ENCODE measurements at regions not wholly inside any gene's neighbourhood (a gene's known extent, or its start where the extent isn't known, plus 50 kb on each side); places are given as distances from the start of the nearest gene placed in this dataset.

- Histone ChIP-seq H3K4me3 (ENCODE audit: control insufficient read depth in 2 of 3, extremely low read depth in 1 of 3, insufficient read depth in 2 of 3, low read depth in 1 of 3, low read length in 3 of 3) (no peak overlapping the region), H2AFZ (ENCODE audit: control insufficient read depth, low read length) (no peak overlapping the region), H3K27me3 (ENCODE audit: control insufficient read depth, extremely low read depth, insufficient read depth, low read length) (no peaks in the 10 kb centered on the region), H3K4me2 (ENCODE audit: control insufficient read depth, extremely low read depth, insufficient read depth, low read depth, low read length) (no peak overlapping the region), H3K9me3 (ENCODE audit: control insufficient read depth, low read depth, low read length) (peaks cover 20% of the 10 kb centered on the region), H3K36me3 (ENCODE audit: control insufficient read depth in 2 of 2, extremely low read depth in 1 of 2, insufficient read depth in 2 of 2, low read length in 2 of 2) (no peaks in the 10 kb centered on the region), H3K9ac (ENCODE audit: control insufficient read depth, extremely low read depth, insufficient read depth, low read length) (no peak overlapping the region), H3K4me1 (ENCODE audit: control insufficient read depth, extremely low read depth, insufficient read depth, low read length) (no peaks in the 10 kb centered on the region), H3K79me2 (ENCODE audit: control insufficient read depth, insufficient read depth, low read length) (no peaks in the 10 kb centered on the region), H4K20me1 (ENCODE audit: control insufficient read depth, extremely low read depth, insufficient read depth, low read length) (no peaks in the 10 kb centered on the region), H3K27ac (ENCODE audit: control insufficient read depth, insufficient read depth, low read length) (no peak overlapping the region), H3K9me1 (ENCODE audit: control insufficient read depth, extremely low read depth, insufficient read depth, low read length) (no peaks in the 10 kb centered on the region)
- FAIRE-seq = no peak
- DNase-seq (ENCODE audit: low read depth, low spot score) = no peak
- TF ChIP-seq CTCF (optimal IDR thresholded peaks at IDR 0.05 in 1 of 3, IDR thresholded peaks at IDR 0.05 in 1 of 3, conservative IDR thresholded peaks at IDR 0.05 in 1 of 3; ENCODE audit: extremely low read depth in 1 of 3, insufficient read depth in 2 of 3, low read length in 3 of 3) (no peak), EZH2 (IDR thresholded peaks at IDR 0.05; ENCODE audit: low read length) (no peak)
- dilution Hi-C loops (cut with MboI; ENCODE audit: extremely low pct_ligation_motif_present, low sequenced_read_pairs) = no loop called here
Observed at GRCh38 chr18:78738076-78738690, 241.4 kb upstream of the SALL3 start.

DNA sequence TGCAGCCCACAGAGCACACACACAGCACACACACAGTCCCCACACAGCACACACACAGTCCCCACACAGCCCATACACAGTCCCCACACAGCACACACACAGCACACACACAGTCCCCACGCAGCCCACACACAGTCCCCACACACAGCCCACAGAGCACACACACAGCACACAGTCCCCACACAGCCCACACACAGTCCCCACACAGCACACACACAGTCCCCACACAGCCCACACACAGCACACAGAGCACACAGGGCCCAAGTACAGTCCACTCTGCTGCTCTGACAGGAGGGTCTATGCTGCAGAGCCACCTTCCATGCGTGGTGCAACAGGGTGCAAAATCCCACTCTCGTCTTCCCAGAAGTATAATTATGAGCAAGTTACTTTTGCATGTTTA lies 240.5 kb upstream of the SALL3 start:
- H3K27me3 ChIP-seq (ENCODE audit: control insufficient read depth, extremely low read depth, insufficient read depth, low read length) = no peaks in the 10 kb centered on the region
- TF ChIP-seq EZH2 (IDR thresholded peaks at IDR 0.05; ENCODE audit: low read length) (no peak), CTCF (optimal IDR thresholded peaks at IDR 0.05 in 1 of 3, IDR thresholded peaks at IDR 0.05 in 1 of 3, conservative IDR thresholded peaks at IDR 0.05 in 1 of 3; ENCODE audit: extremely low read depth in 1 of 3, insufficient read depth in 2 of 3, low read length in 3 of 3) (no peak)
- dilution Hi-C loops (cut with MboI; ENCODE audit: extremely low pct_ligation_motif_present, low sequenced_read_pairs) = no loop called here

More for the DNA sequence above, 240.5 kb upstream of the SALL3 start:
- H2AFZ ChIP-seq (ENCODE audit: control insufficient read depth, low read length) = no peak overlapping the region
- peaks cover 20% of the 10 kb centered on the region for H3K9me3 ChIP-seq (ENCODE audit: control insufficient read depth, low read depth, low read length)
- H3K9ac ChIP-seq (ENCODE audit: control insufficient read depth, extremely low read depth, insufficient read depth, low read length) = no peak overlapping the region
- H3K36me3 ChIP-seq (ENCODE audit: control insufficient read depth in 2 of 2, extremely low read depth in 1 of 2, insufficient read depth in 2 of 2, low read length in 2 of 2) = no peaks in the 10 kb centered on the region
- H3K4me1 ChIP-seq (ENCODE audit: control insufficient read depth, extremely low read depth, insufficient read depth, low read length) = no peaks in the 10 kb centered on the region
- no peak overlapping the region for H3K4me2 ChIP-seq (ENCODE audit: control insufficient read depth, extremely low read depth, insufficient read depth, low read depth, low read length)
- H3K79me2 ChIP-seq (ENCODE audit: control insufficient read depth, insufficient read depth, low read length) = no peaks in the 10 kb centered on the region
- no peak overlapping the region for H3K27ac ChIP-seq (ENCODE audit: control insufficient read depth, insufficient read depth, low read length)
- no peak overlapping the region for H3K4me3 ChIP-seq (ENCODE audit: control insufficient read depth in 2 of 3, extremely low read depth in 1 of 3, insufficient read depth in 2 of 3, low read depth in 1 of 3, low read length in 3 of 3)
- H3K9me1 ChIP-seq (ENCODE audit: control insufficient read depth, extremely low read depth, insufficient read depth, low read length) = no peaks in the 10 kb centered on the region
- no peak for FAIRE-seq
- no peak for DNase-seq (ENCODE audit: low read depth, low spot score)
- H4K20me1 ChIP-seq (ENCODE audit: control insufficient read depth, extremely low read depth, insufficient read depth, low read length) = no peaks in the 10 kb centered on the region

Measured in keratinocyte (primary cell).